Activated naive CD4-positive, alpha-beta T cell treated with anti-CD3 and anti-CD28 coated beads, Interleukin-2, amount 50 U/mL, for 72 hours (primary cell): ENCODE measurements at regions not wholly inside any gene's neighbourhood (a gene's known extent, or its start where the extent isn't known, plus 50 kb on each side); places are given as distances from the start of the nearest gene placed in this dataset.
"Not testable (repeated sequence)": the region's sequence is repeated elsewhere in the genome, so short reads cannot be mapped to it uniquely, and the experiment has no call there.

Source experiments
- ATAC-seq, 2 donors: fragments of 150-1000 bp; cut with Tn5 transposase; 2 replicates each; pipeline ENCODE4 v1.10.0; 2021; ENCODE audit warnings: mild to moderate bottlenecking in 2 of 2, moderate library complexity in 2 of 2
- DNase-seq, 2 donors: peaks; one replicate each; pipeline ENCODE4 v3.0.0; 2021 to 2022; ENCODE audit warnings: low spot score in 2 of 2
- H3K27ac Mint-ChIP-seq, 2 donors: one replicate each; pipeline ENCODE4 v1.8.0; 2022; ENCODE audit warnings: mild to moderate bottlenecking in 2 of 2, mixed read lengths in 2 of 2
- H3K36me3 Mint-ChIP-seq, 2 donors: one replicate each; pipeline ENCODE4 v1.8.0; 2022; ENCODE audit warnings: mixed read lengths in 2 of 2
- H3K9me3 Mint-ChIP-seq, 2 donors: one replicate each; pipeline ENCODE4 v1.8.0; 2022; ENCODE audit warnings: mixed read lengths in 2 of 2

DNA sequence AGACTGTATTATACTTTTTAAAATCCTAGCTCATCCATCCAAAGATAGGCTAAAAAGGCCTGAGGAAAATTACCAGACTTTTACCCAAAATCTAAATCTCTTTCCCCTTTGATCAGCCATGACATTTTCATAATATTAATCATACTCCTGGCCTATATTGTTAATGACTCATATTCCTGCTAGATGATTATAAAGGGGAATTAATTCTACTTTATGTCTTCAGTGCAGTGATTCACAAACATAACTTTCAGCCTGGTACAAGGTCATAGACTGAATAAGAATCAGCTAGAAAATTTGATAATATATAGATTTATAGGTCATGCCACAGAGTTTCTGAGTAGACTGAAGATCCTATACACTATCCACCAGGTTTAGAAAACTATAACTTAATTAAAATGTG is 1905.4 kb downstream of the C4orf33 start:
- Mint-ChIP-seq H3K9me3 (peaks cover 8 to 9% of the 10 kb centered on the region in 2 donors), H3K27ac (no peak overlapping the region), H3K36me3 (no peaks in the 10 kb centered on the region)
- ATAC-seq (no peak), DNase-seq (no peak)

DNA sequence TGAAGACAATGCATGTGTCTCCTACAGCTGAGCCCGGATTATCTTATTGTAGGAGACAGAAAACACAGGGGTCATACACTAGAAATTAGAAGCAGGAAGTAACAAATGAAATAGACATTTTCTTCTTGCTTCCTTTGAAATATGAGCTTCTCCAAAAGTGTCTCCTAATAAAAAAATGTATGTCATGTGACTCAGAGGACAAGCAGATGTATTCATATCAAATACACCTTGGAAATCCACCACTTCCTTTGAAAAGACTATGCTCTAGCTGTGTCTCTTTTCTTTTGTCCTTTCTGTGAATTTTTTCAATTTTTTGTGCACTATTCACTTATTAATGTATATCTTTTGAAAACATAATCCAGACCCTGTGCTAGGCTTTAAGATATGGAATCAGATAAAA is 1906.2 kb downstream of the C4orf33 start:
- no peak overlapping the region for H3K27ac Mint-ChIP-seq
- peaks cover 5 to 9% of the 10 kb centered on the region in 2 donors for H3K9me3 Mint-ChIP-seq
- ATAC-seq (no peak), DNase-seq (no peak)
- no peaks in the 10 kb centered on the region for H3K36me3 Mint-ChIP-seq

DNA sequence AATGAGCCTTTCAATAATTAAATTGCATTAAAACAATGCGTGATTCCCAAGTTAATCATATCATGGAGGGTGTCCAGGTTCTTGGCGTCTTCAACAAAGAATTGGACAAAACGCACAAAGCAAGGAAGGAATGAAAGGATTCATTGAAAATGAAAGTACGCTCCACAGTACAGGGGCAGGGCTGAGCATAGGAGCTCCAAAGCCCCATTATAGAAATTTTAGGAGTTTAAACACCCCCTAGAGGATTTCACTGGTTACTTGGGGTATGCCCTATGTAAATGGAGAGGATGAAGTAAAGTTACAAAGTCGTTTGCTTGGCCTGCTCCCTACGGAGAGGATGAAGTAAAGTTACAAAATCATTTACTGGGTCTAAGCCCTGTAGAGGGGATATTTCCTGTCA is 1910.4 kb downstream of the C4orf33 start:
- H3K9me3 Mint-ChIP-seq, result no peaks in the 10 kb centered on the region

DNA sequence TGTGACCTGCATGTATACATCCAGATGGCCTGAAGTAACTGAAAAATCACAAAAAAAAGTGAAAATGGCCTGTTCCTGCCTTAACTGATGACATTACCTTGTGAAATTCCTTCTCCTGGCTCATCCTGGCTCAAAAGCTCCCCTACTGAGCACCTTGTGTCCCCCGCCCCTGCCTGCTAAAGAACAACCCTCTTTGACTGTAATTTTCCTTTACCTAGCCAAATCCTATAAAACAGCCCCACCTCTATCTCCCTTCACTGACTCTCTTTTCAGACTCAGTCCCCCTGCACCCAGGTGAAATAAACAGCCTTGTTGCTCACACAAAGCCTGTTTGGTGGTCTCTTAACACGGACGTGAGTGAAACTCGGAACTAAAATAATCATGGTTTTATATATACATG is 1916.0 kb downstream of the C4orf33 start:
- not testable (repeated sequence) for H3K36me3 Mint-ChIP-seq, H3K9me3 Mint-ChIP-seq, DNase-seq, H3K27ac Mint-ChIP-seq, ATAC-seq

More for the DNA sequence above, 1910.4 kb downstream of the C4orf33 start:
- ATAC-seq, result no peak
- DNase-seq, result no peak
- no peaks in the 10 kb centered on the region for H3K36me3 Mint-ChIP-seq
- no peak overlapping the region for H3K27ac Mint-ChIP-seq

DNA sequence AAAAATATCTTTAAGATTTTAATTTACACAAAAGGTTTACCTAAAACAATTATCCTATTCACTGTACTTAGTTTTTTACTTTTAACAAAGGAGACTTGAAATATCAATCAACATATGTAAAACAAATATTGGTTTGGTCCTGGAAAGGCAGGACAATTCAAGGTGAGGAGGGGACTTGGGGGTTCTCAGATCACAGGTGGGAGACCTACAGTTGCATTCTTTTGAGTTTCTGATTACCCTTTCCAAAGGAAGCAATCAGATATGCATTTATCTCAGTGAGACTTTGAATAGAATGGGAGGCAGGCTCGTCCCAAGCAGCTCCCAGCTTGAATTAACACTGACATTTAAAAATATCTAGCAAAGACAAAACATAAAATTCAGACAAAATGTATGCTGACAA is 1917.3 kb downstream of the C4orf33 start:
- Mint-ChIP-seq H3K36me3 (no peaks in the 10 kb centered on the region), H3K27ac (no peak overlapping the region), H3K9me3 (no peaks in the 10 kb centered on the region)
- DNase-seq, result no peak
- no peak for ATAC-seq

- peaks cover 14 to 16% of the 10 kb centered on the region in 2 donors for H3K9me3 Mint-ChIP-seq
- no peak for ATAC-seq
Observed at GRCh38 chr4:131026771-131027170, 1930.8 kb downstream of the C4orf33 start.

DNA sequence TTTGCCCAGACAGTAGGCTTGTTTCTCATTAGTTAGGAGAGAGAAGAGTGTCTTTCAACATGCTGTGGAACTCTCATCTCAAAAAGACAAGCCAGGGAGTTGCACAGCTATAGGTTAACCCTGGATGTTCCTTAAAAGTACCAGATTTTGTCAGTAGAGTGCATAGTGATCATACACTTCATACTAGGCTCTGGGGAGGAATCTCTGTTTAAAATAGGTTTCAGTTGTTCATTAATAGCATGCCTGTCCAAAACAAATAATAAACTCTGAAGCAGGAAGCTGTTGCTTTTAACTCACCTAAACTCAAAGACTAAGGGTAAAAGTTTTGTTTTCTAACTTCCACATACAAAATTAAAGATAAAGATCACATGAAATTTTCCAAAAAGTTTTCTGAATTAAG is 1948.4 kb downstream of the C4orf33 start:
- Mint-ChIP-seq H3K36me3 (no peaks in the 10 kb centered on the region), H3K9me3 (peaks cover 0 to 5% of the 10 kb centered on the region in 2 donors), H3K27ac (no peak overlapping the region)
- ATAC-seq, result no peak
- no peak for DNase-seq

More at GRCh38 chr4:131026771-131027170, 1930.8 kb downstream of the C4orf33 start:
- Mint-ChIP-seq H3K36me3 (no peaks in the 10 kb centered on the region), H3K27ac (no peak overlapping the region)
- no peak for DNase-seq

DNA sequence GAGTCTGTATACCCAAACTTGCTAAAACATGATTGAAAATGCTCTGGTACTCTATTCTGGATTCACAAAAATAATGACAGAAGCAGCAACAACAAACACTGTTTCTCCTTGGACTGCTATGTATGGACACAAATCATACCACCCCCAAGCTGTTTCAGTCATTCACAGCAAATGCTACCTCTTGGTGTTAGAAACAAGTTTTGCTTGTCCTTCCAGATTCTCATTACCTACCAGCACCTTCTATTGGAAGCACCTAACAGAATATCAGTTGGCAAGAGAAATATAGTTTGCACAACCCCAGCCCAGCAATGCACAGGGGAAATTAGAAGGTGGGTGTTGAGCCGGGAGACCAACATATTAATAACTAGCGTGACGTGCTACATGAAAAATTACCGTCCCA is 1950.9 kb downstream of the C4orf33 start:
- Mint-ChIP-seq H3K27ac (no peak overlapping the region), H3K9me3 (peaks cover 7 to 11% of the 10 kb centered on the region in 2 donors), H3K36me3 (no peaks in the 10 kb centered on the region)
- DNase-seq, result no peak
- no peak for ATAC-seq

- peaks cover 12% of the 10 kb centered on the region in 2 donors for H3K9me3 Mint-ChIP-seq
- H3K27ac Mint-ChIP-seq, result no peak overlapping the region
- DNase-seq (no peak), ATAC-seq (no peak)
- H3K36me3 Mint-ChIP-seq, result no peaks in the 10 kb centered on the region
Observed at GRCh38 chr4:131052646-131053045, 1956.7 kb downstream of the C4orf33 start.

- ATAC-seq, result no peak
- no peak for DNase-seq
- H3K27ac Mint-ChIP-seq, result no peak overlapping the region
- no peaks in the 10 kb centered on the region for H3K36me3 Mint-ChIP-seq
- H3K9me3 Mint-ChIP-seq, result peaks cover 12 to 16% of the 10 kb centered on the region in 2 donors
Observed at GRCh38 chr4:131054489-131055019, 1958.6 kb downstream of the C4orf33 start.

- H3K36me3 Mint-ChIP-seq, result peaks cover 6 to 11% of the 10 kb centered on the region in 2 donors
- no peak for ATAC-seq
- no peak for DNase-seq
- H3K9me3 Mint-ChIP-seq, result peaks cover 10 to 15% of the 10 kb centered on the region in 2 donors
- H3K27ac Mint-ChIP-seq, result no peak overlapping the region
Observed at GRCh38 chr4:131061734-131062133, 1965.8 kb downstream of the C4orf33 start.

DNA sequence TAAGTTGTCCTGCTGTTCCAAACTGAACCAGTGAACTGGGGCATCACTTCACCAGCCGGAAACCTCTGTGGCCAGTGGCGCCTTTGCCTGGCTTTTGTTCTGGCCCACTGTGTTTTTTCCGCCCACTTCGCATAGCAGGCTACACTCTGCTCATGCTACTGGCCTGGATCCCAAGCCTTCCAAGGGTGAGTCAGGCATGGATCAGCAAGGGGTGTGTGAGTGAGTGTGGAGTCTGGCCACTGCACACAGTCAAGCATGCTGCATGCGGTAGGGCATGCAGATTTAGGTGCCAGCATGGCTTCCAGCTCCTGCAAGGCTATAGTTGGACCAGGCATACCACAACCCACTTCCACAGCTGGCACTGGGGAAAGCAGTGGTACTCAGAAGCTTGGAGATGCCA is 1967.9 kb downstream of the C4orf33 start:
- ATAC-seq, result no peak
- Mint-ChIP-seq H3K36me3 (peaks cover 6 to 11% of the 10 kb centered on the region in 2 donors), H3K9me3 (peaks cover 9 to 14% of the 10 kb centered on the region in 2 donors)

GRCh38 chr4:131081069-131081468 is 1985.1 kb downstream of the C4orf33 start:
- DNase-seq, result no peak
- H3K27ac Mint-ChIP-seq, result no peak overlapping the region
- no peak for ATAC-seq
- H3K9me3 Mint-ChIP-seq, result peaks cover 0 to 4% of the 10 kb centered on the region in 2 donors
- H3K36me3 Mint-ChIP-seq, result no peaks in the 10 kb centered on the region

More for the DNA sequence above, 1967.9 kb downstream of the C4orf33 start:
- H3K27ac Mint-ChIP-seq, result no peak overlapping the region
- no peak for DNase-seq

DNA sequence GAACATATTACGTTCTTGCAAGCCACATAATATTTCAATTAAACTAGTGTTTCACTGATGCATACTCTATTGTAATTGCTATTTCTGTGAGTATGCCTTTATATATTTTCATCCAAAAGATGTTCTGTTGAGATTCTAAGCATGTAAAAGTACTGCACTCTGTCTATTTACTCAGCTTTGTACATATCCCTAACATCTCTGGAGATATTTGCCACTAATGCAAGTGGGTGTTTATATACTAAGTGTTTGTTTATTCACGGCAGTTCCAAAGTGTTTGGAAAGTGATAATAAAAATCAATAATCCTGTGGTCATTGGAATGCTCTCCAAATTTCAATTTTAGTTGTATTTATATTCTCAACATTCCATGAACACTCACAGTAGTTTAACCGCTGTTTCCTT is 1989.0 kb downstream of the C4orf33 start:
- peaks cover 5% of the 10 kb centered on the region in 2 donors for H3K9me3 Mint-ChIP-seq
- no peak for DNase-seq
- no peak overlapping the region for H3K27ac Mint-ChIP-seq
- ATAC-seq, result no peak
- no peaks in the 10 kb centered on the region for H3K36me3 Mint-ChIP-seq

GRCh38 chr4:131091896-131092295 is 1995.9 kb downstream of the C4orf33 start:
- ATAC-seq (no peak), DNase-seq (no peak)
- Mint-ChIP-seq H3K27ac (no peak overlapping the region), H3K9me3 (peaks cover 4 to 10% of the 10 kb centered on the region in 2 donors), H3K36me3 (no peaks in the 10 kb centered on the region)

- H3K36me3 Mint-ChIP-seq, result no peaks in the 10 kb centered on the region
- peaks cover 4 to 10% of the 10 kb centered on the region in 2 donors for H3K9me3 Mint-ChIP-seq
- no peak for ATAC-seq
- no peak for DNase-seq
- H3K27ac Mint-ChIP-seq, result no peak overlapping the region
Observed at GRCh38 chr4:131093303-131093702, 1997.4 kb downstream of the C4orf33 start.

DNA sequence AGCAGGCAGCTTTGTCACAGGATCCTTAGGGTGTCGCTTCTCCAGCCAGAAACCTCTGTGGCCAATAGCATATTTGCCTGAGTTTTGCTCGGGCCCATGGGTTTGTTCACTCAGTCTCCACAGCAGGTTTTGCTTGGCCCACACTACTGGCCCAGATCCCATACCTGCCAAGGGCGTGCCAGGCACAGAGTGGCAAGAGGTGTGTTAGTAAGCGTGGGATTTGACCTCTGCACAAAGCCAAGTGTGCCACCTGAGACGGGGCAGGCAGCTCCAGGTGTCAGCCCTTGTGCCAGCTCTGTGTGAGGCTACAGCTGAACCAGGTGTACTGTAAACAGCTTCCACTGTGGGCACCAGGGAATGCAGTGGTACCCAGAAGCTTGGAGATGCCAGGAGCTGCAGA is 2003.0 kb downstream of the C4orf33 start:
- no peak for ATAC-seq
- Mint-ChIP-seq H3K9me3 (peaks cover 18 to 25% of the 10 kb centered on the region in 2 donors), H3K27ac (no peak overlapping the region), H3K36me3 (peaks cover 8 to 15% of the 10 kb centered on the region in 2 donors)
- no peak for DNase-seq

GRCh38 chr4:131113273-131113672 is 2017.3 kb downstream of the C4orf33 start:
- Mint-ChIP-seq H3K9me3 (peaks cover 0 to 9% of the 10 kb centered on the region in 2 donors), H3K36me3 (no peaks in the 10 kb centered on the region), H3K27ac (no peak overlapping the region)
- DNase-seq, result no peak
- no peak for ATAC-seq
